ENCODE measurements at regions not wholly inside any gene's neighbourhood (a gene's known extent, or its start where the extent isn't known, plus 50 kb on each side); places are given as distances from the start of the nearest gene placed in this dataset.

GRCh38 chr6:170023620-170024521 lies 267.0 kb downstream of the DLL1 start (continued):
- TF ChIP-seq POU5F1 (IDR thresholded peaks at IDR 0.05; ENCODE audit: low read depth, low read length), result no peak
- no peak for TF ChIP-seq FOSL1 (IDR thresholded peaks at IDR 0.05; ENCODE audit: insufficient read depth, low read depth, low read length)
- no peak for TF ChIP-seq TBP (IDR thresholded peaks at IDR 0.05; ENCODE audit: low read depth, low read length)
- no peak for TF ChIP-seq BRCA1 (IDR thresholded peaks at IDR 0.05; ENCODE audit: low read depth, low read length)
- no peak for TF ChIP-seq HDAC6 (IDR thresholded peaks at IDR 0.05; ENCODE audit: low read depth, low read length)
- TF ChIP-seq KDM5A (IDR thresholded peaks at IDR 0.05; ENCODE audit: low read length), result no peak
- no peak for TF ChIP-seq TEAD4 (IDR thresholded peaks at IDR 0.05; ENCODE audit: low read depth, low read length)
- TF ChIP-seq ATF2 (IDR thresholded peaks at IDR 0.05; ENCODE audit: low read length), result no peak

Measured in H1 (cell line).